Astrocyte (in vitro differentiated cells and primary cell): ENCODE measurements at regions not wholly inside any gene's neighbourhood (a gene's known extent, or its start where the extent isn't known, plus 50 kb on each side); places are given as distances from the start of the nearest gene placed in this dataset.

Experiments
- CTCF ChIP-seq: IDR thresholded peaks from 2 replicates; pipeline ENCODE4 v1.5.1; 2011; ENCODE audit warnings: low read depth, mild to moderate bottlenecking, inconsistent platforms, low read length, moderate library complexity; ENCODE audit not compliant: insufficient read depth
- EZH2 ChIP-seq: IDR thresholded peaks from 2 replicates; pipeline ENCODE4 v1.6.1; 2012; ENCODE audit warnings: mild to moderate bottlenecking, low read length, inconsistent platforms; ENCODE audit not compliant: insufficient read depth

GRCh38 chr5:135095871-135096270 is 61.8 kb upstream of the PITX1 start:
- TF ChIP-seq EZH2: no peak
- no peak for TF ChIP-seq CTCF
